DND-41 (cell line): ENCODE measurements at regions not wholly inside any gene's neighbourhood (a gene's known extent, or its start where the extent isn't known, plus 50 kb on each side); places are given as distances from the start of the nearest gene placed in this dataset.

Source experiments
- ATAC-seq: fragments of 200-7000 bp; cut with Tn5 transposase; 3 replicates; pipeline ENCODE4 v1.9.1; 2021; ENCODE audit warnings: low read depth; ENCODE audit not compliant: insufficient read depth
- DNase-seq: peaks from one replicate; pipeline ENCODE4 v3.0.0-alpha.2; 2020
- H2AFZ ChIP-seq: 2 replicates; pipeline ENCODE4 v1.6.0; 2012; ENCODE audit warnings: low read depth, low read length
- H3K27ac ChIP-seq: 2 replicates; pipeline ENCODE4 v1.5.1; 2012; ENCODE audit warnings: low read length, inconsistent platforms
- H3K27me3 ChIP-seq: fragments of 200-600 bp; sonication (generic); 2 replicates; pipeline ENCODE4 v1.6.0; 2012; ENCODE audit warnings: low read length, mild to moderate bottlenecking, inconsistent platforms; ENCODE audit not compliant: insufficient read depth, poor library complexity
- H3K36me3 ChIP-seq: 2 replicates; pipeline ENCODE4 v1.5.1; 2012; ENCODE audit warnings: low read length, inconsistent platforms; ENCODE audit not compliant: insufficient read depth
- H3K4me1 ChIP-seq: 2 replicates; pipeline ENCODE4 v1.5.1; 2012; ENCODE audit warnings: mild to moderate bottlenecking, low read length; ENCODE audit not compliant: insufficient read depth
- H3K4me2 ChIP-seq: 2 replicates; pipeline ENCODE4 v1.6.0; 2012; ENCODE audit warnings: mild to moderate bottlenecking, moderate library complexity, low read length, inconsistent platforms; ENCODE audit not compliant: insufficient read depth
- H3K4me3 ChIP-seq, 2 experiments: fragments of 200-600 bp in 1 of 2; shearing (Covaris generic) in 1 of 2; 2 replicates each; pipeline ENCODE4 v1.5.1; 2012 to 2016; ENCODE audit warnings: inconsistent platforms in 2 of 2, low read length in 2 of 2, mild to moderate bottlenecking in 2 of 2, low read depth in 1 of 2, moderate library complexity in 1 of 2
- H3K79me2 ChIP-seq: 2 replicates; pipeline ENCODE4 v1.6.0; 2012; ENCODE audit warnings: low read length, inconsistent platforms; ENCODE audit not compliant: insufficient read depth
- H3K9ac ChIP-seq: 2 replicates; pipeline ENCODE4 v1.6.0; 2012; ENCODE audit warnings: low read depth, mild to moderate bottlenecking, inconsistent platforms, low read length, moderate library complexity
- H3K9me3 ChIP-seq: 2 replicates; pipeline ENCODE4 v1.5.1; 2012; ENCODE audit warnings: low read length, moderate library complexity, mild to moderate bottlenecking, inconsistent platforms; ENCODE audit not compliant: insufficient read depth, severe bottlenecking
- H4K20me1 ChIP-seq: 2 replicates; pipeline ENCODE4 v1.6.0; 2012; ENCODE audit warnings: low read length; ENCODE audit not compliant: insufficient read depth
- CTCF ChIP-seq: IDR thresholded peaks from 2 replicates; pipeline ENCODE4 v1.5.1; 2012; ENCODE audit warnings: borderline replicate concordance, low read length, moderate library complexity, mild to moderate bottlenecking; ENCODE audit not compliant: poor library complexity, severe bottlenecking; ENCODE audit errors: extremely low read depth
- EZH2 ChIP-seq: IDR thresholded peaks from 3 replicates; pipeline ENCODE4 v1.6.1; 2012; ENCODE audit warnings: borderline replicate concordance, low read depth, mild to moderate bottlenecking, moderate library complexity, low read length, inconsistent platforms; ENCODE audit not compliant: severe bottlenecking

- Histone ChIP-seq H3K9ac (no peak overlapping the region), H3K27ac (no peak overlapping the region), H3K79me2 (no peaks in the 10 kb centered on the region), H3K27me3 (no peaks in the 10 kb centered on the region), H3K4me3 (no peak overlapping the region), H3K4me2 (no peak overlapping the region), H4K20me1 (no peaks in the 10 kb centered on the region), H3K4me1 (no peaks in the 10 kb centered on the region), H3K9me3 (no peaks in the 10 kb centered on the region), H3K36me3 (no peaks in the 10 kb centered on the region), H2AFZ (no peak overlapping the region)
- TF ChIP-seq EZH2 (no peak), CTCF (no peak)
- ATAC-seq, result no peak
- no peak for DNase-seq
Observed at GRCh38 chr2:34115076-34115475, 516.0 kb upstream of the FAM98A start.

GRCh38 chr2:34112161-34112560 is 513.1 kb upstream of the FAM98A start:
- no peaks in the 10 kb centered on the region for H3K4me1 ChIP-seq
- ATAC-seq, result no peak
- H3K9ac ChIP-seq, result no peak overlapping the region
- no peak for TF ChIP-seq EZH2
- no peak for TF ChIP-seq CTCF
- no peaks in the 10 kb centered on the region for H3K9me3 ChIP-seq
- no peak for DNase-seq
- no peaks in the 10 kb centered on the region for H3K27me3 ChIP-seq
- no peak overlapping the region for H3K27ac ChIP-seq
- H4K20me1 ChIP-seq, result no peaks in the 10 kb centered on the region
- H3K4me3 ChIP-seq, result no peak overlapping the region
- H3K36me3 ChIP-seq, result no peaks in the 10 kb centered on the region
- H3K79me2 ChIP-seq, result no peaks in the 10 kb centered on the region
- no peak overlapping the region for H2AFZ ChIP-seq
- H3K4me2 ChIP-seq, result no peak overlapping the region

GRCh38 chr2:34110392-34110791 is 511.3 kb upstream of the FAM98A start:
- H2AFZ ChIP-seq, result no peak overlapping the region
- no peaks in the 10 kb centered on the region for H3K36me3 ChIP-seq
- TF ChIP-seq CTCF (no peak), EZH2 (no peak)
- no peaks in the 10 kb centered on the region for H3K27me3 ChIP-seq
- no peak overlapping the region for H3K9ac ChIP-seq
- H3K79me2 ChIP-seq, result no peaks in the 10 kb centered on the region
- no peak overlapping the region for H3K27ac ChIP-seq
- no peak for DNase-seq
- H3K9me3 ChIP-seq, result no peaks in the 10 kb centered on the region
- no peak for ATAC-seq
- H3K4me3 ChIP-seq, result no peak overlapping the region
- H4K20me1 ChIP-seq, result no peaks in the 10 kb centered on the region
- no peaks in the 10 kb centered on the region for H3K4me1 ChIP-seq
- H3K4me2 ChIP-seq, result no peak overlapping the region

- Histone ChIP-seq H2AFZ (no peak overlapping the region), H3K4me3 (no peak overlapping the region), H3K36me3 (no peaks in the 10 kb centered on the region), H3K9me3 (no peaks in the 10 kb centered on the region), H3K27ac (no peak overlapping the region), H3K79me2 (no peaks in the 10 kb centered on the region), H4K20me1 (no peaks in the 10 kb centered on the region), H3K9ac (no peak overlapping the region), H3K4me2 (no peak overlapping the region), H3K27me3 (no peaks in the 10 kb centered on the region), H3K4me1 (no peaks in the 10 kb centered on the region)
- ATAC-seq, result no peak
- TF ChIP-seq CTCF, result no peak
- TF ChIP-seq EZH2, result no peak
- no peak for DNase-seq
Observed at GRCh38 chr2:34107811-34108210, 508.7 kb upstream of the FAM98A start.
